ENCODE measurements at regions not wholly inside any gene's neighbourhood (a gene's known extent, or its start where the extent isn't known, plus 50 kb on each side); places are given as distances from the start of the nearest gene placed in this dataset.
"Not testable (repeated sequence)": the region's sequence is repeated elsewhere in the genome, so short reads cannot be mapped to it uniquely, and the experiment has no call there.

- DNase-seq (ENCODE audit: low spot score): peak; percentile 25
Measured at GRCh38 chr6:138662471-138662870, 111.1 kb upstream of the CCDC28A start.

- no peak for DNase-seq (ENCODE audit: low spot score)
Measured at GRCh38 chr6:138663892-138664291, 109.7 kb upstream of the CCDC28A start.

GRCh38 chr6:138664745-138665144, 108.8 kb upstream of the CCDC28A start:
- no peak for DNase-seq (ENCODE audit: low spot score)

GRCh38 chr6:138666636-138667035, 106.9 kb upstream of the CCDC28A start:
- no peak for DNase-seq (ENCODE audit: low spot score)

- DNase-seq (ENCODE audit: low spot score): no peak
Measured at GRCh38 chr6:138667408-138667807, 106.2 kb upstream of the CCDC28A start.

GRCh38 chr6:138671351-138671750, 102.2 kb upstream of the CCDC28A start:
- no peak for DNase-seq (ENCODE audit: low spot score)

- no peak for DNase-seq (ENCODE audit: low spot score)
Measured at GRCh38 chr6:138673346-138674014, 100.1 kb upstream of the CCDC28A start.

GRCh38 chr6:138674444-138674843, 99.1 kb upstream of the CCDC28A start:
- not testable (repeated sequence) for DNase-seq (ENCODE audit: low spot score)

- no peak for DNase-seq (ENCODE audit: low spot score)
Measured at GRCh38 chr6:138677538-138677937, 96.0 kb upstream of the CCDC28A start.

GRCh38 chr6:138678168-138678567, 95.4 kb upstream of the CCDC28A start:
- DNase-seq (ENCODE audit: low spot score): no peak

- DNase-seq (ENCODE audit: low spot score): no peak
Measured at GRCh38 chr6:138680085-138680484, 93.5 kb upstream of the CCDC28A start.

- DNase-seq (ENCODE audit: low spot score): no peak
Measured at GRCh38 chr6:138681627-138682026, 91.9 kb upstream of the CCDC28A start.

GRCh38 chr6:138682704-138683527, 90.7 kb upstream of the CCDC28A start:
- DNase-seq (ENCODE audit: low spot score): peak; percentile 77

GRCh38 chr6:138685257-138685656, 88.3 kb upstream of the CCDC28A start:
- no peak for DNase-seq (ENCODE audit: low spot score)

GRCh38 chr6:138685781-138686180, 87.8 kb upstream of the CCDC28A start:
- no peak for DNase-seq (ENCODE audit: low spot score)

- no peak for DNase-seq (ENCODE audit: low spot score)
Measured at GRCh38 chr6:138688580-138688979, 85.0 kb upstream of the CCDC28A start.

GRCh38 chr6:138689849-138690248, 83.7 kb upstream of the CCDC28A start:
- DNase-seq (ENCODE audit: low spot score): no peak

- no peak for DNase-seq (ENCODE audit: low spot score)
Measured at GRCh38 chr6:138690975-138691594, 82.5 kb upstream of the CCDC28A start.

GRCh38 chr6:138691595-138692057, 81.9 kb upstream of the CCDC28A start:
- peak; percentile 49 for DNase-seq (ENCODE audit: low spot score)

GRCh38 chr6:138692058-138692977, 81.3 kb upstream of the CCDC28A start:
- DNase-seq (ENCODE audit: low spot score): peak; percentile 96

GRCh38 chr6:138692978-138693909, 80.3 kb upstream of the CCDC28A start:
- DNase-seq (ENCODE audit: low spot score): peak; percentile 83

Measured in AG08396 (cell line).